Limb (tissue), 2 donors: ENCODE measurements at regions not wholly inside any gene's neighbourhood (a gene's known extent, or its start where the extent isn't known, plus 50 kb on each side); places are given as distances from the start of the nearest gene placed in this dataset.
A peak's percentile ranks its signal among the peaks of the same experiment; 100 is the strongest.

Experiments used
- DNase-seq, 2 donors: peaks; one replicate each; pipeline ENCODE4 v3.0.0-alpha.2; 2016; ENCODE audit errors: extremely low spot score in 2 of 2

- DNase-seq, result no peak
Observed at GRCh38 chr15:66848686-66849392, 146.8 kb downstream of the SMAD6 start.

GRCh38 chr15:66849393-66849745 is 147.3 kb downstream of the SMAD6 start:
- DNase-seq, result no peak

- DNase-seq, result no peak
Observed at GRCh38 chr15:66849746-66850077, 147.7 kb downstream of the SMAD6 start.

DNA sequence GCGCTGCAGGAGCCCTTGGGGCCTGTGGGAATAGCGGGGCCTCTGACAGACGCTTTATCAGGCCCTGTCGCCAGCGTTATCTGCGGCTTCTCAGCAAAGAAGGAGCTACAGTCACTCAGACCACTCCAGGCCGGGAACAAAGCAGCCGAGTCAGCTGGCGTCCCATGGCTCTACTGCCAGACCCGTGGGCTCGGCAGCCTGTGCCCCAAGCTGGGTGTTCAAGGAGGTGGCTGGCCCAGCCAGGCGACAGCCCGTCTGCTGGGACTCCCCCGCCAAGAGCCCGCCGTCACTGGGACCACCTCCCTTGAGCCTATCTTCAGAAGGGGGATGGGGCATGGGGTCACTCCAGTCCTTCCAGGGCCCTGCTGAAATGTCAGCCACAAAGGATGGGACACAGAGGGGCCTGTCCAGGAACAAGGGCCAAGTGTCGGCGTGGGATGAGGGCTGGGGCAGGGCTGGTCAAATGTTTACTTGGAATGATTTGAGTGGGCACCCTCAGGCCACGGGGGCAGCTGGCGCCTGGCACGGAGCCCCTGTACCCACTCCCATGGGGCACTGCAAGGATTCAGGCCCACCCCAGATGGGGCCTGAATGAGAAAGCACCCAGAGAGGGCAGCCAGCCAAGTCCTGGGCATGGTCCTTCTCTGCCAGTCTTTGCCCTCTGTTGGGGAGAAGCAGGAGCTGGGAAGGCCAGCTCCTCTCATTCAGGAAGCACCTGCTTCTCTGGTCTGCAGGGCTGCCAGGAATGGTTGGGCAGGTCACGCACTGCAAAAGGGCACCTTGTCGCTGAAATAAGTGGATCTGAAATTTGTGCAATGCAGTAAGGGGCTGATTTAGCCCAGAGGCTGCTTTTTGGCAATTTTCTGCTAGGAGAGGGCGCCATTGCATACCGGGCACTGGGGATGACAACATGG is 148.3 kb downstream of the SMAD6 start:
- no peak for DNase-seq

- no peak for DNase-seq
Observed at GRCh38 chr15:66850996-66851310, 148.9 kb downstream of the SMAD6 start.

DNA sequence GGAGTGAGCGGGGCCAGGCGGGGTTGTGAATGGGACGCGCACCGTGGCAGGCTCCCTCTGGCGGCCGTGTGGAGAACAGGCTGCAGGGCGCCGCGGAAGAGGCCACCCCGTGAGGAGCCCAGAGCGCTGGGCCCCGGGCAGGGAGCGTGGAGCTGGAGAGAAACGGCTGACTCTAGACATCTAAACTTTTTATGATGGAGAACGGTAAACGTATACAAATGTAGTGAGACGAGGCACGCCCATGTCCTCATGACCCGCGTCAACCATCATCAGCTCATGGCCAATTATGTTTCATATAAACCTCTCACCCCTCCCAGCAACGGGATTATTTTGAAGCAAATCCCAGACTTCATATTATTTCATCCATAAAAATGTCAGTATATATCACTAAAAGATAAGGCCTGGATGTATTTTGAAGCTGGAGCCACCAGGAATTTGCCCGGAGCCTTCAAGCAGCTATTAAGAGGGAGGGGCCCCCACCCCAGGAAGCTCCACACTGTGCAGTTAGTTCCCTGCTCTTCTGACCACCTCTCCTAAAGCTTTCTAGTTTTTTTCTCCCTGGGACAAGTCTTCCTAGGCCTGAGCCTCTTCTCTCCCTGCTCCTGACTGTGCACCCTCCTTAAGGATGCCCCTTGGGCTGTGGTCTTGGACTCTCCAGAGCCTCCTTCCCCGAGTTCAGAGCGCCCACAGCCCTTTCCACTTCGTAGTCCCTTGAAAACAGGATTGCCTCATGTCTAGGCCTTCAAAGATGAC is 149.5 kb downstream of the SMAD6 start:
- peak; percentile 83 to 91 for DNase-seq

DNA sequence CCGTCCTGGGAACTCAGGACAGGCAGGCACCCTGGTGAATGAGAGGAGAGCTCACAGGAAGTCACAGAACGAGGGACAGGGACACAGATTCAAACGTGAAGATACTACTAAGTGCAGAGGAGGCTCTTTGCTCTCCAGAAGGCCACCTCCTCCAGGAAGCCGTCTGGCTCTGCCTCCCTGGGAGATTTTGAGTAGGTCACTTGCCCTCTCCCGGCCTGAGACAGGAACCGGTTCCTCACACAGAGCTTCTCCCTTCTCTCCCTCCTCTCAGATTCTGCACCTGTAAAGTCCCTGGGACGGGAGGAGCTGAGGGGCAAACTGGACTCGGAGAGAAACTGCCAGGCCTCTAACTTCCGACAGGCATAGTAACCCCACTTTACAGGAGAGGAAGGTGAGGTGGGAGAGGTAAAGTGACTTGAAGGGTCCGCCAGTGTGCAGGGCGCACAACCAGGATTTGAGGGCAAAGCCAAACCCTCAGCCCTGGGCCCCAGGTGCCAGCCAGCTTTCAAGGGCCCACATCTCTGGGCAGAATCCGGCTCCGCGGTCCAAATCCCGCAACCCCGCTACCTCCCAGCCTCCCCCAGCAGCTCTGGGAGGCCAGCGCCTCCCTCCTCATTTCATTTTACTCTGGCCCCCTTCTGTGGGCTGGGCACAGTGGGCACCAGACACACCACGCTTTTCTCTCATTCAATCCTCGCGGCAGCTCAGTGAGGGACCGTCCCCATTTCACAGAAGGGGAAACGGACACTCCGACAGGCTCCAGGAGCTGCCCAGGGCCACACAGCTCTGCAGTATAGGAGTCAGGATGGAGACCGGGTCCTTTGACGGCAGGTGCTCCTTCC is 150.2 kb downstream of the SMAD6 start:
- no peak for DNase-seq

DNA sequence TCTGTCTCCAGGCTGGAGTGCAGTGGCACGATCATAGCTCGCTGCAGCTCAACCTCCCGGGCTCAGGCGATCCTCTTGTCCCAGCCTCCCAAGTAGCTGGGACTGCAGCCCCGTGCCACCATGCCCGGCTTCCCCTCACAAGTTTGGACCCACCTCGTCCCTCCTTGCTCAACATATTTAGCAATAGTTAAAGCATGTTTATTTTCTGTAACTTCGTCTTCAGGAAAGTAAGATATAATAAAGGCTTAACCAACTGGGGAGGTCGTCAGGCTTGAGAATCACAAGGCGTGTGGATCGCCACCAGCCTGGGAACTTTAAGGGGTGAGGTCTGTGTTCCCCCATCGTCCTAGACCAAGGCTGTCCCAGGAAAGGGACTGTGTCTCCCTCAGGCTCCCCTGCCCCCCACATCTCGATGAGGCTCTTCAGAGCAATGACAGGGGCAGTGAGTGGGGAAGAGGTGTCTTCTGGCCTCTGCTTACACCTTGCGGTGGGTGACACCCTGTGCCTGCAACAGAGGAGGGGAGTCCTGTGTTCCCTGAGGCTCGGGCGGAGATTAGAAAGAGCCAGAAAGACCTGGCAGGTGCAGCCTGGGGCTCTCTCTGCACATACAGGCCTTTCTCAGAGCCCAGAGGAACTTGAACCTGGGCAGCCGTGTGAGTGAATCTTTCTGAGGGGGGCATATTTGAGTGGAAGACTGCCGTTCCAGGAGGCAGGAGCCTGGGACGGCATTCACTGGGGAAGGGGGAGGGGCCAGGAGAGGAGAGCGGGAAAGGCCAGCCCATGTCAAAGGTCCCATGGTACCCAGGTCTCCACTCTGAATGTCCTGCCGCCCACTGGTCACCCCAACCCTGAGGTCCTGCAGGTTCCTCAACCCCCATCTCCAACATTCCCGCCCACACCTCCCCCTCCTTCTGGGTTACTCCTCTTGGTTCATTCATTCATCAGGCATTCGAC is 152.3 kb downstream of the SMAD6 start:
- peak in 1 of 2 donors; percentile 25 for DNase-seq

- no peak for DNase-seq
Observed at GRCh38 chr15:66855041-66855440, 153.0 kb downstream of the SMAD6 start.

DNA sequence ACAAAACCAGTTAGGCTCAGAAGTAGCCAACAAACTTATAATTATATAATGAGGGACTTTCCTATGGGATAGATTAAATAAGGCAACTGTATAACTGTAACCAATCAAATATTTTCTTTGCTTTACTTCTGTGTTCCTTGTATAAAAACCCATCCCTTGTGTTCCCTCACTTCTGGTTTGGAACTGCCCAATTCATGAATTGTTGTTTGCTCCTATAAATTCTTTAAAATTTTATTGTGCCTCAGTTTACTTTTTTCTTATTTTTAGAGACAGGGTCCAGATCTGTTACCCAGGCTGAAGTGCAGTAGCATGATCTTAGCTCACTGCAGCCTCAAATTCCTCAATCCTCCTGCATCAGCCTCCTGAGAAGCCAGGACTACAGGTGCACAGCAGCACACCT is 155.7 kb downstream of the SMAD6 start:
- DNase-seq, result no peak

GRCh38 chr15:66858423-66859207 is 156.6 kb downstream of the SMAD6 start:
- no peak for DNase-seq

- peak in 1 of 2 donors; percentile 20 for DNase-seq
Observed at GRCh38 chr15:66859688-66860253, 157.7 kb downstream of the SMAD6 start.

DNA sequence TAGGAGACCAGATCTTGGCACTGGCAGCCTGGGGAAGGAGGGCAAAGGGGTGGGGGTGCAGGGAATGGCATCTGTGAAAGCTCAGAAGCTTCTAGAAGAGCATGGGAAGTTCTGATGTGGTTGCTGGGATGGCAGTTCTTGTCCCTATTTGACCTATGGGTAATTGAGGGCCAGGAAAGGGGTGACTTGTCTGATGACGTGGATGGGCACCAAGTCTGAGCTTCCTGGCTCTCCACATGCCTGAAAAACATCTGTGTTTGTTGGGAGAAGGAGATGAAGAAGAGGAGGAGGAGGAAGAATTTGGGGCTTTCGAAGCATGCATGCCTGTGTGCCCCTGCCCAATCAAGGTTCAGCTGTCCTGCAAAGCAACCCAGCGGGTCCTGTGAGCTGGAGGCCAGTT is 158.8 kb downstream of the SMAD6 start:
- DNase-seq, result peak in 1 of 2 donors; percentile 14

DNA sequence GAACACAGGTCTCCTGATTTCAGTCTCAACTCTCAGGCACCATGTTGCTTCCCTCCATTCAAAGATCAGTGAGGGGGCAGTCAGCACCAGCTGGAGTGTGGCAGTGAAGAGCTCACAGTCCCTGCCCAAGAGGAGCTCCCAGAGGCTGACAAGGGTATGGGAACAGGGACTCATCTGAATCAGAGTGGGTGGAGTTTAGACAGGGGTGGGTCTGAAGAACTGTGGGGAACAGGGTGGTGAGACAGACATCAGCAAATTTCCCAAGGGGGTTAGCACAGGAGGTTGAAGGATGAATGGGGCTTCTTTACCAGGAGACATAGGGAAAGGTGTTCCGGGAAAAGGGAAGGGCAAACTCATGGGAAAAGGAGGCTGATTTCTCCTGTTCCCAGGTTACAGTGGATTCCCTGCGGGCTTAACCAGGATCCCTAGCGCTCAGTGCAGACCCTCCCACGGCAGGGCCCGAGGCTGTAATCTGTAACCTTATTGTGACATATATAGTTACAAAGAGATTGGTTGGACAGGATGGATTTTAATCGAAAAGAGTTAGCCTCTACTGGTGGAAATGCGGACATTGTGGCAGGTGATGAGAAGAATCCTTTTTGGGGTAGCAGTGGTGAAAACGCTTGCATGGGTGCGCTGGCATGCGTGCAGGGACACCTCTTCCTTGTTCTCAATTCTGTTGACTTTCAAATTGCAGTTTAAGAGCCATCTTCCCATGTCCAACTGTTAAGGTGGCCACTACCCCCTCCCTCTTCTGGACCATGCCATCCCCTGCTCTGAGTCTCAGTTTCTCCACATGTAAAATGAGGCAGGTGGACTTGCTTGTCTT is 160.3 kb downstream of the SMAD6 start:
- DNase-seq, result peak in 1 of 2 donors; percentile 30

DNA sequence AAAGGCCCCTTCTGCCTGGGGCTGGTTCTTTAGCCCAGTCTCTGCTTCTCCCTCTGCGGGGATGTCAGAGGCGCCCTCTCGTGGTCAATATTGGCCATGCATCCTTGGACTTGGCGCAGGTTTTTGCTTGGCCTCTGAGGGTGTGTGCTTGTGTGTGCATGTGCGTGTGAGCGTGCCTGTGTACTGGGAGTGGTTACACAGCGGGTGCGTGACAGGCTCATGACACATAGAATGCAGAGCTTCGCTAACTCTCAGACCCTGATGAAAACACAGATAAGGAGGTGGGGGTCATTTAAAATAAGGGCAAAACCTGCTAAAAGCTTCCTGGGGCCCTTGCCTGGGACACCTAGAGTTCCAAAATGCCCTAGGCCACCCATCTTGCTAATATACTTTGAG is 160.9 kb downstream of the SMAD6 start:
- peak; percentile 80 to 90 for DNase-seq

- DNase-seq, result no peak
Observed at GRCh38 chr15:66863390-66864085, 161.5 kb downstream of the SMAD6 start.

DNA sequence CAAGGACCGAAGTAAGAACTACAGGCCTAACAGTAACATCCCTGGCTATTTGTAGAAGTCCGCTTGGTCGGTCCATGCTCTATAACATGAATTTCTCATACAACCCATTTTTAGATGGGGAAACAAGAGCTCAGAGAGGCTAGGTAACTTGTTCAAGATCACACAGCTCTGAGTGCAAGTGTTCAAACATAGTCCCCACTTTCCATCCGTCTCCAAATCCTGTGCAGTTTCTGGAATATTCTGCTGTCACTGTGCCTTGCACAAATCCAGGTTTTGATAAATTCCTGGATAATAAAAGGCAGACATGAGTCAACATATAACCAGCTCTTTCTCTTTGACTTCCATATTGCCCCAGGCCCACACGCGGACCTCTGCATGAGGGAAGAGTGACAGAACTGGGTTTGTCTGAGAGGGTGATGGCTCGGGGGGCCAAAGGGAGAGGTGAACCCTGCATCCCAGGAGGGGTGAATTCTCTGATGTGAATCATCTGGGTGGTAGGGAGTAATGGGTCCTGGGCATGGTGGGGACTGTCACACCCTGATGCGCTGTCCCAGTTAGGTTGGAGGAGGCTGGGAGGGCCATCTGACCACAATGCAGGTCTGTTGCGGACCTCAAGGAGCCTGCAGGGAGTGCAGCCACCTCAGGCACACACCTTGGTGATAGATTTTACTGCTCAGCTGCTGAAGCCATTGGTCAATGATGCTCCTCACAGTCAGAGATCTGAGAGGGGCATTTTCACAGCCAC is 162.2 kb downstream of the SMAD6 start:
- DNase-seq, result no peak
